ENCODE measurements at regions not wholly inside any gene's neighbourhood (a gene's known extent, or its start where the extent isn't known, plus 50 kb on each side); places are given as distances from the start of the nearest gene placed in this dataset.

DNA sequence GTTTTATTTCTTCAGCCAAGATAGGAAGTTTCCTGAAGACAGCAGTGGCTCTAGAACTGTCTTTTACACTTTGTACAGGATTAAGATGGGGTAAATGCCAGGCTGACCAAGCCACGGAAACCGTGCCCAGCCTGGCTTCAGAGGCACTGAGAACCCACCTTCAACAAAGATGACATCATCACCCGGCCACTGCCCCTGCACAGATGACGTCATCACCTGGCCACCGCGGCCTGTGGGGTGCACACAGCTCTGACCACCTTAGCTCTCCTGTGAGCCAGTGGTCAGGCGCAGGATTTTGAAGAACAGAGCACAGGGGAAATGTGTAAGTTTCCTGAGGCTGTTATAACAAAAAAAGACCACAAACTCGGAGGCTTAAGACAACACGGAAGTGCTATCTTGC lies 486.4 kb upstream of the MKI67 start:
- no peak for TF ChIP-seq CTCF (IDR thresholded peaks at IDR 0.05; ENCODE audit: low read depth, low read length)
- no peak overlapping the region for H3K4me3 ChIP-seq (replicated peaks in 1 of 2; ENCODE audit: low read depth in 2 of 2, low read length in 2 of 2)
- no peak for DNase-seq (ENCODE audit: low read depth in 2 of 2)

DNA sequence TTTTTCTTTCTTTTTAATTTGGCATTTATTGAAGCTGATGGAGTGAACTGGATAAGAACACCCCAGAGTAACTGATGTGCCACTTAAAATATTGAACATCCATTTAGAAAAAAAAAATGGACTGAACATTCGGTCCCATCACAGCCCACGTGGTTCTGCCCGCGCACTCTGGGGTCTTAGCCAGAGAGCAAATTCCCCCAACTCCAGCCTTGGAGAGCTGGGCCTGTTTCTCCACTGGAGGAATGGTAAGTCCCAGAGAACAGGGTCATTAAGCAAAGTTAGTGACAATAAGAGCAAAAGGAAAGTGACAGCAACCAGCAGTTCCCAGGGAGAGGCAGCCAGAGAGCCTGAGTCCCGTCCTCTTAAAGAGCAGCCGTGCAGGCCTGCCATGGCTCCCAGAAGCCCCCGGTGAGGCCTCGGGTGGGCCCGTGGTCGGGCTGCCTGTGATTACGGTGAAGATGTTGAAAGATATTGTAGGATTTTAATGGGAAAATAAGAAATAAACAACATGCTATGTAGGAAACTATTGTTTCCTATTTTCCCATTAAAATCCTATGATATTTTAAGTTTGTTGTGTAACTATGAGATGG lies 487.9 kb upstream of the MKI67 start:
- no peak overlapping the region for H3K4me3 ChIP-seq (replicated peaks in 1 of 2; ENCODE audit: low read depth in 2 of 2, low read length in 2 of 2)
- TF ChIP-seq CTCF (IDR thresholded peaks at IDR 0.05; ENCODE audit: low read depth, low read length): no peak
- no peak for DNase-seq (ENCODE audit: low read depth in 2 of 2)

- no peak for DNase-seq (ENCODE audit: low read depth in 2 of 2)
- no peak for TF ChIP-seq CTCF (IDR thresholded peaks at IDR 0.05; ENCODE audit: low read depth, low read length)
- no peak overlapping the region for H3K4me3 ChIP-seq (replicated peaks in 1 of 2; ENCODE audit: low read depth in 2 of 2, low read length in 2 of 2)
Observed at GRCh38 chr10:128614802-128615553, 488.8 kb upstream of the MKI67 start.

GRCh38 chr10:128617532-128617931 lies 491.3 kb upstream of the MKI67 start:
- no peak for DNase-seq (ENCODE audit: low read depth in 2 of 2)
- no peak for TF ChIP-seq CTCF (IDR thresholded peaks at IDR 0.05; ENCODE audit: low read depth, low read length)
- H3K4me3 ChIP-seq (replicated peaks in 1 of 2; ENCODE audit: low read depth in 2 of 2, low read length in 2 of 2): no peak overlapping the region

DNA sequence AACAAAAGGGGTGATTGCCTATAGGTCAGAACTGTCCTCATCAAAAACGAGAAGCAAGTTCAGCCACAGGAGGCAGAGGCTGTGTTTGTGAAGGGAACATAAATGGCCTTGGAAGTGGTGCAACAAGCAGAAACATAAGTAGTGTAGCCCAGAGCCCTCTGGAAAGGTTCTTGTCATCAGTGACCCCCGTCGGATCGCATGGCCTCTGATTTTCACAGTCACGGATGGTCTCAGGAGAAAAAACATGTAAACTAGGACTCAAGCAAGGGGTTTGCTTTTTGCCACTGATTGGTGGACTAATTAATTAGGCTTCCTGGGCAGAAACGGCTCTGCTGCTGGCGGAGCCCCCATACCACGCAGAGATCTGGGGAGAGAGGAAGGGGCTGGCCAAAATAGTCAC lies 496.5 kb upstream of the MKI67 start:
- no peak for DNase-seq (ENCODE audit: low read depth in 2 of 2)
- TF ChIP-seq CTCF (IDR thresholded peaks at IDR 0.05; ENCODE audit: low read depth, low read length): no peak
- H3K4me3 ChIP-seq (replicated peaks in 1 of 2; ENCODE audit: low read depth in 2 of 2, low read length in 2 of 2): no peak overlapping the region

DNA sequence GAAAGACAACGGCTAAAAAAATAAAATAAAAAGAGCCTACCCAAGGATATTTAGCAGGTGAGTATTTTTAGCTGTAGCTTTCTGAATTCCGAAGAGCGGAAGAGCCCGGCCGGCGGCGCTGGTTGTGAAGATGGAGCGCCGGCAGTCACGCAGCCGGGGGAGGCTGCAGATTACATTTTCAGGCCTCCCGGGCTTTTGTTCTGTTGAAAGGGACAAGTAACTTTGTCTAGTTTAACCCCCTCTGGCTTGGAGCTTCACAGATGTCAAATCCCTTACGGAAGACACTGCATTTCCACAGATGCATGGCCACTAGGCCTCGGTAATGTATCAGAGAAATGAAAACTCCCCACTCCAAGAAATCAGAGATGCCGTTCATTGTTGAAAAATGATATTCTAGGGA lies 497.6 kb upstream of the MKI67 start:
- no peak overlapping the region for H3K4me3 ChIP-seq (replicated peaks in 1 of 2; ENCODE audit: low read depth in 2 of 2, low read length in 2 of 2)
- no peak for DNase-seq (ENCODE audit: low read depth in 2 of 2)
- no peak for TF ChIP-seq CTCF (IDR thresholded peaks at IDR 0.05; ENCODE audit: low read depth, low read length)
